HEK293 (cell line): ENCODE measurements at regions not wholly inside any gene's neighbourhood (a gene's known extent, or its start where the extent isn't known, plus 50 kb on each side); places are given as distances from the start of the nearest gene placed in this dataset.

Experiments used
- CTCF ChIA-PET: fragments of 350-600 bp; formaldehyde crosslinking; extraction: SDS; loops from one replicate; lab custom pipeline; 2021; ENCODE audit warnings: antibody characterized with exemption; lab: Yijun Ruan, JAX
- POLR2A ChIA-PET: fragments of 300-600 bp; formaldehyde crosslinking; extraction: SDS; loops from one replicate; lab custom pipeline; 2020; ENCODE audit warnings: antibody characterized with exemption, inconsistent platforms; lab: Yijun Ruan, JAX
- H3K27ac ChIP-seq: fragments of 200-500 bp; sonication (Bioruptor generic); 2 replicates; pipeline ENCODE4 v1.5.1; 2014; ENCODE audit warnings: low read depth, low read length, control low read depth, inconsistent platforms; ENCODE audit errors: extremely low read depth
- H3K36me3 ChIP-seq, 2 experiments: fragments of 200-500 bp in 1 of 2; sonication (Bioruptor generic) in 1 of 2; 1 replicate in 1 of 2; 2 replicates in 1 of 2; pipeline ENCODE4 v1.5.1; 2014 to 2017; ENCODE audit warnings: inconsistent platforms in 2 of 2, low read length in 2 of 2; ENCODE audit not compliant: control insufficient read depth in 2 of 2, insufficient read depth in 1 of 2
- H3K4me1 ChIP-seq: fragments of 200-500 bp; sonication (Bioruptor generic); 2 replicates; pipeline ENCODE4 v1.5.1; 2014; ENCODE audit warnings: mild to moderate bottlenecking, low read length, inconsistent platforms; ENCODE audit not compliant: control insufficient read depth, insufficient read depth
- H3K4me3 ChIP-seq: 2 replicates; pipeline ENCODE4 v1.5.1; 2011; ENCODE audit warnings: low read depth, mild to moderate bottlenecking, control low read depth, low read length, moderate library complexity
- H3K9me3 ChIP-seq: fragments of 200-500 bp; sonication (Bioruptor generic); 2 replicates; pipeline ENCODE4 v1.5.1; 2014; ENCODE audit warnings: low read depth, low read length, inconsistent platforms; ENCODE audit not compliant: control insufficient read depth, insufficient read depth
- HOXA7 ChIP-seq: sonication (generic); formaldehyde crosslinking; IDR thresholded peaks from 2 replicates; pipeline ENCODE4 v1.8.1; 2022; ENCODE audit warnings: missing genetic modification reagents, borderline replicate concordance
- KLF1 ChIP-seq: fragments of 450-650 bp; formaldehyde crosslinking; IDR thresholded peaks from 2 replicates; pipeline ENCODE4 v1.5.1; 2016; ENCODE audit warnings: missing biosample characterization, missing genetic modification characterization
- ZNF146 ChIP-seq: fragments of 450-650 bp; formaldehyde crosslinking; IDR thresholded peaks from 2 replicates; pipeline ENCODE4 v1.5.1; 2016; ENCODE audit warnings: missing biosample characterization, missing genetic modification characterization
- ZNF169 ChIP-seq: fragments of 450-650 bp; formaldehyde crosslinking; IDR thresholded peaks from 2 replicates; pipeline ENCODE4 v1.5.1; 2016; ENCODE audit warnings: missing biosample characterization, missing genetic modification characterization
- ZNF221 ChIP-seq: fragments of 450-650 bp; formaldehyde crosslinking; IDR thresholded peaks from 2 replicates; pipeline ENCODE4 v1.5.1; 2017; ENCODE audit warnings: missing biosample characterization, missing genetic modification characterization, borderline replicate concordance
- ZNF248 ChIP-seq: fragments of 450-650 bp; formaldehyde crosslinking; IDR thresholded peaks from 2 replicates; pipeline ENCODE4 v1.5.1; 2017; ENCODE audit warnings: missing biosample characterization, missing genetic modification characterization
- ZNF26 ChIP-seq: fragments of 450-650 bp; formaldehyde crosslinking; IDR thresholded peaks from 2 replicates; pipeline ENCODE4 v1.5.1; 2016; ENCODE audit warnings: missing biosample characterization, missing genetic modification characterization
- ZNF624 ChIP-seq: fragments of 450-650 bp; formaldehyde crosslinking; IDR thresholded peaks from 2 replicates; pipeline ENCODE4 v1.5.1; 2017; ENCODE audit warnings: missing biosample characterization, missing genetic modification characterization
- ZNF629 ChIP-seq: fragments of 450-650 bp; formaldehyde crosslinking; IDR thresholded peaks from 2 replicates; pipeline ENCODE4 v1.5.1; 2017; ENCODE audit warnings: missing biosample characterization, missing genetic modification characterization
- ZNF639 ChIP-seq: fragments of 450-650 bp; formaldehyde crosslinking; IDR thresholded peaks from 2 replicates; pipeline ENCODE4 v1.5.1; 2016; ENCODE audit warnings: missing biosample characterization, missing genetic modification characterization
- ZNF654 ChIP-seq: fragments of 450-650 bp; formaldehyde crosslinking; IDR thresholded peaks from 2 replicates; pipeline ENCODE4 v1.5.1; 2016; ENCODE audit warnings: low read depth, missing biosample characterization, missing genetic modification characterization
- ZNF76 ChIP-seq: fragments of 450-650 bp; formaldehyde crosslinking; IDR thresholded peaks from 2 replicates; pipeline ENCODE4; 2016; ENCODE audit warnings: low read depth, missing biosample characterization, missing genetic modification characterization, borderline replicate concordance
- ZNF777 ChIP-seq: fragments of 450-650 bp; formaldehyde crosslinking; IDR thresholded peaks from 2 replicates; pipeline ENCODE4 v1.5.1; 2017; ENCODE audit warnings: missing biosample characterization, missing genetic modification characterization, borderline replicate concordance
- ZNF843 ChIP-seq: fragments of 450-650 bp; formaldehyde crosslinking; IDR thresholded peaks from 2 replicates; pipeline ENCODE4 v1.5.1; 2016; ENCODE audit warnings: missing biosample characterization, missing genetic modification characterization
- TF ChIP-seq, protein P1 (sequence below): fragments of 450-650 bp; formaldehyde crosslinking; IDR thresholded peaks from 2 replicates; pipeline ENCODE4 v1.5.1; 2016; ENCODE audit warnings: missing biosample characterization, missing genetic modification characterization
- TF ChIP-seq, protein P2 (sequence below): fragments of 450-650 bp; formaldehyde crosslinking; IDR thresholded peaks from 2 replicates; pipeline ENCODE4 v1.5.1; 2016; ENCODE audit warnings: missing biosample characterization, missing genetic modification characterization
- TF ChIP-seq, protein P3 (sequence below): fragments of 450-650 bp; IDR thresholded peaks from 2 replicates; pipeline ENCODE4 v1.5.1; 2018; ENCODE audit warnings: missing biosample characterization, mild to moderate bottlenecking, missing genetic modification characterization
- TF ChIP-seq, protein P4 (sequence below): fragments of 450-650 bp; formaldehyde crosslinking; IDR thresholded peaks from 2 replicates; pipeline ENCODE4 v1.5.1; 2016; ENCODE audit warnings: missing biosample characterization, missing genetic modification characterization
- TF ChIP-seq, protein P5 (sequence below): fragments of 450-650 bp; formaldehyde crosslinking; IDR thresholded peaks from 2 replicates; pipeline ENCODE4 v1.5.0; 2017; ENCODE audit warnings: missing biosample characterization, missing genetic modification characterization, borderline replicate concordance

GRCh38 chr18:70489986-70490933, 201.4 kb downstream of the SOCS6 start:
- no peaks in the 10 kb centered on the region for H3K4me1 ChIP-seq
- H3K4me3 ChIP-seq, result no peak overlapping the region
- no peaks in the 10 kb centered on the region for H3K36me3 ChIP-seq
- TF ChIP-seq ZNF248 (tag by site-specific recombination) (no peak), ZNF629 (no peak), KLF1 (tag by site-specific recombination) (no peak), HOXA7 (CRISPR knock-in tag) (no peak), ZNF777 (tag by site-specific recombination) (no peak), ZNF26 (no peak), ZNF654 (tag by site-specific recombination) (peak; percentile 74), ZNF146 (no peak), ZNF221 (tag by site-specific recombination) (no peak), ZNF624 (tag by site-specific recombination) (no peak), ZNF169 (no peak)
- TF ChIP-seq, protein P1, sequence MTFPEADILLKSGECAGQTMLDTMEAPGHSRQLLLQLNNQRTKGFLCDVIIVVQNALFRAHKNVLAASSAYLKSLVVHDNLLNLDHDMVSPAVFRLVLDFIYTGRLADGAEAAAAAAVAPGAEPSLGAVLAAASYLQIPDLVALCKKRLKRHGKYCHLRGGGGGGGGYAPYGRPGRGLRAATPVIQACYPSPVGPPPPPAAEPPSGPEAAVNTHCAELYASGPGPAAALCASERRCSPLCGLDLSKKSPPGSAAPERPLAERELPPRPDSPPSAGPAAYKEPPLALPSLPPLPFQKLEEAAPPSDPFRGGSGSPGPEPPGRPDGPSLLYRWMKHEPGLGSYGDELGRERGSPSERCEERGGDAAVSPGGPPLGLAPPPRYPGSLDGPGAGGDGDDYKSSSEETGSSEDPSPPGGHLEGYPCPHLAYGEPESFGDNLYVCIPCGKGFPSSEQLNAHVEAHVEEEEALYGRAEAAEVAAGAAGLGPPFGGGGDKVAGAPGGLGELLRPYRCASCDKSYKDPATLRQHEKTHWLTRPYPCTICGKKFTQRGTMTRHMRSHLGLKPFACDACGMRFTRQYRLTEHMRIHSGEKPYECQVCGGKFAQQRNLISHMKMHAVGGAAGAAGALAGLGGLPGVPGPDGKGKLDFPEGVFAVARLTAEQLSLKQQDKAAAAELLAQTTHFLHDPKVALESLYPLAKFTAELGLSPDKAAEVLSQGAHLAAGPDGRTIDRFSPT (tag by site-specific recombination), result no peak
- TF ChIP-seq, protein P2, sequence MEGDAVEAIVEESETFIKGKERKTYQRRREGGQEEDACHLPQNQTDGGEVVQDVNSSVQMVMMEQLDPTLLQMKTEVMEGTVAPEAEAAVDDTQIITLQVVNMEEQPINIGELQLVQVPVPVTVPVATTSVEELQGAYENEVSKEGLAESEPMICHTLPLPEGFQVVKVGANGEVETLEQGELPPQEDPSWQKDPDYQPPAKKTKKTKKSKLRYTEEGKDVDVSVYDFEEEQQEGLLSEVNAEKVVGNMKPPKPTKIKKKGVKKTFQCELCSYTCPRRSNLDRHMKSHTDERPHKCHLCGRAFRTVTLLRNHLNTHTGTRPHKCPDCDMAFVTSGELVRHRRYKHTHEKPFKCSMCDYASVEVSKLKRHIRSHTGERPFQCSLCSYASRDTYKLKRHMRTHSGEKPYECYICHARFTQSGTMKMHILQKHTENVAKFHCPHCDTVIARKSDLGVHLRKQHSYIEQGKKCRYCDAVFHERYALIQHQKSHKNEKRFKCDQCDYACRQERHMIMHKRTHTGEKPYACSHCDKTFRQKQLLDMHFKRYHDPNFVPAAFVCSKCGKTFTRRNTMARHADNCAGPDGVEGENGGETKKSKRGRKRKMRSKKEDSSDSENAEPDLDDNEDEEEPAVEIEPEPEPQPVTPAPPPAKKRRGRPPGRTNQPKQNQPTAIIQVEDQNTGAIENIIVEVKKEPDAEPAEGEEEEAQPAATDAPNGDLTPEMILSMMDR, result peak; percentile 33; the same call in 1 of the 2 replicates
- TF ChIP-seq, protein P3, sequence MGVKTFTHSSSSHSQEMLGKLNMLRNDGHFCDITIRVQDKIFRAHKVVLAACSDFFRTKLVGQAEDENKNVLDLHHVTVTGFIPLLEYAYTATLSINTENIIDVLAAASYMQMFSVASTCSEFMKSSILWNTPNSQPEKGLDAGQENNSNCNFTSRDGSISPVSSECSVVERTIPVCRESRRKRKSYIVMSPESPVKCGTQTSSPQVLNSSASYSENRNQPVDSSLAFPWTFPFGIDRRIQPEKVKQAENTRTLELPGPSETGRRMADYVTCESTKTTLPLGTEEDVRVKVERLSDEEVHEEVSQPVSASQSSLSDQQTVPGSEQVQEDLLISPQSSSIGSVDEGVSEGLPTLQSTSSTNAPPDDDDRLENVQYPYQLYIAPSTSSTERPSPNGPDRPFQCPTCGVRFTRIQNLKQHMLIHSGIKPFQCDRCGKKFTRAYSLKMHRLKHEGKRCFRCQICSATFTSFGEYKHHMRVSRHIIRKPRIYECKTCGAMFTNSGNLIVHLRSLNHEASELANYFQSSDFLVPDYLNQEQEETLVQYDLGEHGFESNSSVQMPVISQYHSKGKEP (tag by site-specific recombination), result no peak
- TF ChIP-seq, protein P4, sequence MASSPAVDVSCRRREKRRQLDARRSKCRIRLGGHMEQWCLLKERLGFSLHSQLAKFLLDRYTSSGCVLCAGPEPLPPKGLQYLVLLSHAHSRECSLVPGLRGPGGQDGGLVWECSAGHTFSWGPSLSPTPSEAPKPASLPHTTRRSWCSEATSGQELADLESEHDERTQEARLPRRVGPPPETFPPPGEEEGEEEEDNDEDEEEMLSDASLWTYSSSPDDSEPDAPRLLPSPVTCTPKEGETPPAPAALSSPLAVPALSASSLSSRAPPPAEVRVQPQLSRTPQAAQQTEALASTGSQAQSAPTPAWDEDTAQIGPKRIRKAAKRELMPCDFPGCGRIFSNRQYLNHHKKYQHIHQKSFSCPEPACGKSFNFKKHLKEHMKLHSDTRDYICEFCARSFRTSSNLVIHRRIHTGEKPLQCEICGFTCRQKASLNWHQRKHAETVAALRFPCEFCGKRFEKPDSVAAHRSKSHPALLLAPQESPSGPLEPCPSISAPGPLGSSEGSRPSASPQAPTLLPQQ (tag by site-specific recombination), result no peak
- H3K9me3 ChIP-seq, result no peaks in the 10 kb centered on the region
- no peak overlapping the region for H3K27ac ChIP-seq
- CTCF ChIA-PET, result interaction anchor here (0.6 to 3.6 kb wide), 33 partner anchors 8 to 1566 kb away, joined by 3 to 84 read pairs (median 5); no protein-coding TSS in a partner anchor
- POLR2A ChIA-PET, result no interaction called here

DNA sequence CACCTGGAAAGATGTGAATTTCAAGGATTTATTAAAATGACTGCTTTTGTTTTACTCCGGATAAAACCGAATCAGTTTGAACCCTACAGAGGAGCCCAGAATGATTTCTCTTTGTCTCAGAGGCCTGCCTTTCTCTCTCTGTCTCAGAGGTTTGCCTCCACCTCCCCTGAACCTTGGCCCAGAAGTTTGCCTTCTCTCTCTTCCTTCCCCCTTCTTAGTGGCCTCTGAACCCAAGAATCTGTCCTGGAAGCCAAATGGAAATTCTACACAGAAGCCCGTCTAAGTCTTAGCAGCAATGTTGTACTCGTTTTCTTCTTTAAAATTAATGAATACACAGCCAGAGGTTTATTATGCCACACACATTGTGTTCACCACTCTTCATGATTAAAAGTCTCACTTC, 200.7 kb downstream of the SOCS6 start:
- H3K9me3 ChIP-seq, result no peaks in the 10 kb centered on the region
- no peaks in the 10 kb centered on the region for H3K36me3 ChIP-seq
- ChIA-PET CTCF (interaction anchor here (0.6 to 3.6 kb wide), 21 partner anchors 9 to 1567 kb away, joined by 3 to 84 read pairs (median 5); no protein-coding TSS in a partner anchor), POLR2A (no interaction called here)
- H3K4me1 ChIP-seq, result no peaks in the 10 kb centered on the region
- H3K27ac ChIP-seq, result no peak overlapping the region
- H3K4me3 ChIP-seq, result no peak overlapping the region
- TF ChIP-seq, protein P5, sequence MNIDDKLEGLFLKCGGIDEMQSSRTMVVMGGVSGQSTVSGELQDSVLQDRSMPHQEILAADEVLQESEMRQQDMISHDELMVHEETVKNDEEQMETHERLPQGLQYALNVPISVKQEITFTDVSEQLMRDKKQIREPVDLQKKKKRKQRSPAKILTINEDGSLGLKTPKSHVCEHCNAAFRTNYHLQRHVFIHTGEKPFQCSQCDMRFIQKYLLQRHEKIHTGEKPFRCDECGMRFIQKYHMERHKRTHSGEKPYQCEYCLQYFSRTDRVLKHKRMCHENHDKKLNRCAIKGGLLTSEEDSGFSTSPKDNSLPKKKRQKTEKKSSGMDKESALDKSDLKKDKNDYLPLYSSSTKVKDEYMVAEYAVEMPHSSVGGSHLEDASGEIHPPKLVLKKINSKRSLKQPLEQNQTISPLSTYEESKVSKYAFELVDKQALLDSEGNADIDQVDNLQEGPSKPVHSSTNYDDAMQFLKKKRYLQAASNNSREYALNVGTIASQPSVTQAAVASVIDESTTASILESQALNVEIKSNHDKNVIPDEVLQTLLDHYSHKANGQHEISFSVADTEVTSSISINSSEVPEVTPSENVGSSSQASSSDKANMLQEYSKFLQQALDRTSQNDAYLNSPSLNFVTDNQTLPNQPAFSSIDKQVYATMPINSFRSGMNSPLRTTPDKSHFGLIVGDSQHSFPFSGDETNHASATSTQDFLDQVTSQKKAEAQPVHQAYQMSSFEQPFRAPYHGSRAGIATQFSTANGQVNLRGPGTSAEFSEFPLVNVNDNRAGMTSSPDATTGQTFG (tag by site-specific recombination), result no peak
- TF ChIP-seq ZNF843 (tag by site-specific recombination), result no peak
- no peak for TF ChIP-seq ZNF76
- TF ChIP-seq ZNF639 (tag by site-specific recombination), result no peak
